Ovary (tissue), 3 donors: ENCODE measurements at regions not wholly inside any gene's neighbourhood (a gene's known extent, or its start where the extent isn't known, plus 50 kb on each side); places are given as distances from the start of the nearest gene placed in this dataset.

Experiments
- CTCF ChIP-seq, 3 donors: fragments of 450-650 bp in 2 of 3; fragments of 200-600 bp in 1 of 3; IDR thresholded peaks; one replicate each; pipeline versions ENCODE4 v1.5.1 to v1.8.0; 2016 to 2022; ENCODE audit warnings: antibody characterized with exemption in 3 of 3, mild to moderate bottlenecking in 1 of 3
- POLR2A ChIP-seq: fragments of 450-650 bp; IDR thresholded peaks from one replicate; pipeline ENCODE4 v1.6.1; 2017; ENCODE audit warnings: antibody characterized with exemption, mild to moderate bottlenecking, moderate library complexity
- donor health status: DM: no; HTN: no; CAD: no.

GRCh38 chr20:57894096-57894495, 184.3 kb upstream of the PMEPA1 start:
- TF ChIP-seq POLR2A (no peak), CTCF (IDR thresholded peaks at IDR 0.05) (no peak)
